NCI-H1105 treated with DMSO at 0.1 percent for 48 hours (cell line): ENCODE measurements at regions not wholly inside any gene's neighbourhood (a gene's known extent, or its start where the extent isn't known, plus 50 kb on each side); places are given as distances from the start of the nearest gene placed in this dataset.

Experiments
- DNase-seq: peaks from one replicate; lab custom pipeline; 2025; lab: John Stamatoyannopoulos, UW

DNA sequence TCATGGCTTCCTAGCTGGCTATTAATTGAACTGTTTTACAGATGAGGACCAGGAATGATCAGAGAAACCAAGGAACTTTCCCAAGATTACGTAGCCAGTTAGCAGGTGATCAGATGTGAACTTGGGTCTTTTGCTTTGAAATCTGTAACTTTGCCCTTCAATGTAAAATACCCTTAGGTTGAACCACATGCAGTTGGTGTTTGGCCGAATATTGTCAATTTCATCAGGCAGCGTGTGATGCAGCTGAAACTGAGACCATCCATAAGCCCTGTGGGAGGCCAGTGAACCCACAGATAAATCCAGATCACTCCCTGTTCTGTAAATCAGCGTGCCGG, 150.8 kb downstream of the ETS2 start:
- DNase-seq = no peak

- DNase-seq = no peak
Observed at GRCh38 chr21:38956007-38956406, 150.3 kb downstream of the ETS2 start.

GRCh38 chr21:38955495-38955894, 149.8 kb downstream of the ETS2 start:
- no peak for DNase-seq

DNA sequence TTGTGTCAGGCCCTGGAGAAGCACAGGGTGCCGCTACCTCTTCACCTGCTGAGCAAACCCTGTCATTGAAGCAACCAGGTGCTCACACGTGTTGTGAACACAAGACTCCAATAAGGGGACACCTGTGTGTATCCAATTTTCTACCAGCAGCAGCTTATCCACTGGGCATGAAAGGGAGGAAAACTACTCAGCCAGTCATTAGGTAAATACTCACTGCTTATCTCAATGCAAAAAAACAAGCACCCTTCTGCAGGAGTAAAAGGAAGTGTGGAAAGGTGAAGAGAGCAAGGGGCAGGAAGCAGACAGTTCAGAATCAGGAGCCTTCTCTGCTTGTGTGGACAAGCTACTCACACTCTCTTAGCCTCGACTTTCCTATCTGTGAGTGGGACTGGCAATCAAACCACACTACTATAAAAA, 148.9 kb downstream of the ETS2 start:
- DNase-seq = peak; percentile 66

DNA sequence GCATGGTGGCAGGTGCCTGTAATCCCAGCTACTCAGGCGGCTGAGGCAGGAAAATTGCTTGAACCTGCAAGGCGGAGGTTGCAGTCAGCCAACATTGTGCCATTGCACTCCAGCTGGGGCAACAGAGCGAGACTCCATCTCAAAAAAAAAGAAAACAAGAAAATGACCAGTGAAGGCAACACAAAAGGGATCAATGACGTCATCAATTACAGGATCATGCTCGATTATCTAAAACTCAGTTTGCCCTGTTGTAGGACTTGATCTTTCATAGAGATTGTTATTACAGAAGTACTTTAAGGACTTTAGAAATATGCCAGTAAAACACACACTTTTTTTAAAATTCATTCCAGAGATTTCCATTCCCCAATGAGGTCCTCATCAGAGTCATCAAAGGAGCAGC, 147.8 kb downstream of the ETS2 start:
- no peak for DNase-seq

DNA sequence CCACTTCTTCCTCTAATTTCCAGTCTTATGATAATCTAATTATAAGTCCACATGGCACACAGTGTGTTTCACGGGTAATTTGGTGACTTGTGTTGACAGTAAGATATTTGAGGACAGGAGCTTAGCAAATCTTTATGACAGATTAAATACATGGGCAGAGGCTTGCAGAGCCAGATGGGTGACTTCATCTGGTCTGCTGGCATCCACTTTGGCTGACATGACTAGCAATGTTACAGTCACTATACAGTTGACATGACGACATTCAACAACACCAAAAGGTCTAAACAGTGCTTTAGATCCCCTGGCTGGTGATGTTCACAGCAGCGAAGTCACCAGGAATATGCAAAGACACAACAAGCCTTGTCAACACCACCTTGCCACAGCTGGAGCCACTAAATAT, 147.2 kb downstream of the ETS2 start:
- no peak for DNase-seq

GRCh38 chr21:38951095-38951730, 145.5 kb downstream of the ETS2 start:
- no peak for DNase-seq

DNA sequence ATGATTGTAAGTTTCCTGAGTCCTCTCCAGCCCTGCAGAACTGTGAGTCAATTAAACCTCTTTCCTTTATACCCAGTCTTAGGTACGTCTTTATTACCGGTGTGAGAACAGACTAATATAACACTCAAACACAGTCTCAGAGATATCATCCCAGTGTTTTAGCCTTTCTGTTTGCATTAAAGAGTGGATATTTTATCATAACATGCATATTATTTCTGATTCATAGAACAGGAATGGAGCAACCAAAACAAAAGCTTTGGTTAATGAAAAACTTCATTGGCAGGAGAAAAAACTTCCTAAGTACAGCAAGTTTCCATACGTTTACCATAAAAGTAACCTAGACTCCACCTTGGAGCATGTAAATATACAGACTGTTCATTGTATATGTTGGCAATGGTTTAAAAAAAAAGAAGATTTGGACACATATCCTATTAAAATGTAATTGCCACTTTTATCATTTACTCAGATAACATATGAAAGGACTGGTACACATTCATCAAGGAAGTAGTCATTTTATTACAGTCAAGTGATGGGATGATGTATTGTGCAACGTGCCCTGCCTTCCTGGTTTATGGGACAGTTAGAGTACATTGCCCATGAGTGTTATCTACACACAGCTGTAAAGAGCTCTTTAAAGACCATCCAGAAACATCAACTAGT, 144.8 kb downstream of the ETS2 start:
- DNase-seq = no peak

DNA sequence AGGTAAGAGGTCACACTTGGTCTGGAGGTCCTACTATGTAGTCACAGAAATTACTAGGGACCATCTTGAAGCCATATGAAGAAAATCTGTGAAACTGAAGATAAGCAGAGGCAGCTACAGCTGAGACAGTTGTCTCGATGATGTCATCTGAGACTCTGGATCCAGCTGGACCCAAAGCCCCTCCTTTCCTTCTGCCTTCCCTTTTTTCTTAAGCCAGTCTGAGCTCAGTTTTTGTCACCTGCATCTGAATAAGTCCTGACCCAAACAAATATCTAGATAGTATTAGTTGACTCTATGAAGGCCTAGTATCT, 143.3 kb downstream of the ETS2 start:
- DNase-seq = no peak

- no peak for DNase-seq
Observed at GRCh38 chr21:38948377-38949069, 142.8 kb downstream of the ETS2 start.

DNA sequence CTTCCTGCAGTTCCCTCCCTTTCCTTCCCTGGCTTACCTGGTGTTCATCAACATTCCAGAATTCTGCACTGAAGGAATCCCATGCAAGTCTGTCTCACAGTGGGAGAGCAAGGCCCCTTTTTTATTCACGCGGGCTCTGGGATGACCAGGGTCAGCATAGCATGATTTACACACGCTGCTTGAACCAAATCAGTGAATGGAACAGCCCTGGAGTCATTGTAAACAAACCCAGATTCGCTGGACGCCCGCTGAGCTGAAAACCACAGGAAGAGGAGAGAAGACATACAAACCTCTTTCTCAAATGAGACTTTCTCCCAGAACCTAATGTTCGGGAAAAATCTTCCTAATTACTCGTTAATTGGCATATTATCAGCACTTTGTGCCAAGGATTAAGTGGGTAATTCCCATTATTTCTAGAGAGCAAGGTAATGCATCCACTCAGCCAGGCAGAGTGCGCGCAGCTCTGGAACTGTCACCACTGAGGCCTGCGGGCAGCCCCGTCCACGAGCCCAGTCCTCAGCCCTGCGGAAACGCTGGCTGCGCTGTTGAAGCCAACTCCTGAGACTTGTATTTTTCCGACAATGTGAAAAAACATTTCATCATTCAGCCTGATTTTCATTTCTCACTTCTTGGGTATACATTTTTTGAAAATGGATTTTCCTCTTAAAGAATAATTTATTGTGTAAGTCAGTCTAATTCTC, 140.0 kb downstream of the ETS2 start:
- peak; percentile 52 for DNase-seq

DNA sequence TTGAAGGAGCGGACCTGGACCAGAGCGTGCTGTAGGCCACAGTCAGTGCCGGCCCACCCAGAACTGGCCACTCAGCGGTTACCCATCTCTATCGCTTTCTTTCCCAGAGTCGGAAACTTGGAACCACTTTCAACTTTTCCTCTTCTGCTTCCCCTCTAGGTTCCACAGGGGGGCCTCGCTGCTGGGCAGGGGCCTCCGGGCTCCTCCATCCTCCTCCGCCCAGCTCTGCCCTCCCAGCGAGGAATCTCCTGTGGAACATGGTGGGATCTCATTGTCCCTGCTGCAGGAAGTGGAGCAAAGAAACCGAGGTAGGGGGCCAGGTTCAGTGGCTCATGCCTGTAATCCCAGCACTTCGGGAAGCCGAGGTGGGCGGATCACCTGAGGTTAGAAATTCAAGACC, 139.2 kb downstream of the ETS2 start:
- no peak for DNase-seq

DNA sequence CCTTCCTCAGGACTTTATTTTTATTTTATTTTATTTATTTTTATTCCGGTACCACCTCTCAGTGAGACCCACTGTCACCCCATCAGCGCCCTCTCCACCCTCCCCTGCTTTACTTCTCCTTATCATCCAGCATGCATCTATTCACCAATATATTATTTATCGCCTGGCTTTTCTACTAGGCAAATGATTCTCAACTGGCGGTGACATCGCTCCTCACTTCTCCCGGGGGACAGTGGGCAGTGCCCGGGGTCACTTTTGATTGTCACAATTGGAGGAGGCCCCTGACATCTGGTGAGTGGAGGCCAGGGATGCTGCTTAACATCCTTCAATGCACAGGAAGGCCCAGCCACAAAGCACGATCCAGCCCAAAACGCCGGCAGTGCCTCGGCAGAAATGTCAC, 138.7 kb downstream of the ETS2 start:
- no peak for DNase-seq

DNA sequence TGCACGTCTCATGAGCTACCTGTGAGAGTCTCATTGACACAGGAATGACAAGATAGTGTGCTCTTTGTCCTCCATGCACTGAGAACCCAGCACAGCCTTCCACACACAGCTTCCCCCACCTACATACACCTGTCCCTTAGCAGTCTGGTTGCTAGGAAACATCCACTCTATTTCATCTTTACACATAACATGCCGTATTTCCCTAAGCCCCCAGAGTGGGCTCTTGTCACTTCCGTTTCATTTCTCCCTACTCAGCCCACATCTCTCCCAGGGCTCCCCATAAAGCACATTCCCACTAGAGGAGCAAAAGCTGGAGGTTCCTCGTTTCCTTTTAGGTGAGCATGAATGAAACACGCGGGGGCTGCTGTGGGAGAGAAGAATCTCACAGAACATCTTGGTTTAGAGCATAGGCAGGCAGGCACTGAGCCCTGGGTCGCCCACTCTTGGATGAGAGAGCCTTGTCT, 137.1 kb downstream of the ETS2 start:
- no peak for DNase-seq

DNA sequence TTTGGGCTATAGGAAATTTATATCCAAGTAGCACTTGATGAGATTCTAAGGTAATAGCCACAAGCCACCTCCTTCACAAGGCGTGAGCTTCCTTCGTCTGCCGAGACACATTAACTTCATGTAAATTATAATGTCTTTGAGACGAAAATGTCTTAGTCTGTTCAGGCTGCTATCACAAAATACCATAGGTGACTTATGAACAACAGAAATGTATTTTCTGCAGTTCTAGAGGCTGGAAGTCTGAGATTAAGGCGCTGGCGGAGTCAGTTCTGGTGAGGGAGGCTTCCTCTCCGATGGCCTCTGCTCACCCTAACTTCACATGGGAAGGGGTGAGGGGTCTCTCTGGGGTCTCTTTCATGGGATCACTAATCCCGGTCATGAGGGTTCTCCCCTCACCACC, 133.0 kb downstream of the ETS2 start:
- DNase-seq = no peak

- peak; percentile 57 for DNase-seq
Observed at GRCh38 chr21:38938343-38938742, 132.6 kb downstream of the ETS2 start.

- no peak for DNase-seq
Observed at GRCh38 chr21:38937844-38938243, 132.1 kb downstream of the ETS2 start.

GRCh38 chr21:38937286-38937790, 131.6 kb downstream of the ETS2 start:
- DNase-seq = no peak

- DNase-seq = no peak
Observed at GRCh38 chr21:38936240-38936639, 130.5 kb downstream of the ETS2 start.

GRCh38 chr21:38933731-38934130, 128.0 kb downstream of the ETS2 start:
- no peak for DNase-seq

DNA sequence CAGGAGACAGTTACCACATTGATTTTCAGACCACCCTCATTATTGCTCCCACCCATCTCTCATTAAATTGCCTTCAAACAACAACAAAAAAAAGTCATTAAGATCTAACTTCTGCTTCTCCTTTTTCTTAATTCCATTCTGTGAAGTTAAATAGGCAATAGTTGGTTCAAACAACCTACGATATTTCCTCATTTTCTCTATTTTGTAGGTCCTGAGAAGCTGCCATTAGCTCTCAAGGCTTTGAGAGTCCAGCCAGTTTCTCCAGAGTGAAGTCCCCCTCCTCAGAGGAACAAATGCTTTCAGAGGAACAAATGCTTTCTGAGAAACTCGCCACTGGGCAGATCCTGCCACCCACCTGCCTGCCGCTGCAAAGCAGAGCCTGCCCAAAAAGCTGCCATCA, 125.6 kb downstream of the ETS2 start:
- DNase-seq = no peak

DNA sequence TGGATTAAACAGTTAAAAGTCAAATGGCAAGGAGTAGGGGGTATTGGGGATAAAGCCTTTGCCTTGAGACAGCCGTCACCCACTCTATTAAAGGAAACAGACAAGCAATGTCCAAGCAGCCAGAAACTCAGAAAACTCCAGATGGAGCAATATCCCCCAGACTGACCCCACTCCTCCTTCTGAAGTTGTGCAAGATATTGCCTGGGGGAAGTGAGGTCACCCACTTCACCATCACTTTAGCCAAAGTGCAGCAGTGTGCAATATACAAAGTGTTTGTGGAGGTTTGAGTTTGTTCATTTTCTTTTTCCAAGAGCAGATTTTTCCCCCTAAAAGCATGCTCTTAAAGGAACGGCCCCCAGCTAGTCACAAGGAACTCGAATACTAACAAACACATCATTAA, 125.1 kb downstream of the ETS2 start:
- DNase-seq = no peak

DNA sequence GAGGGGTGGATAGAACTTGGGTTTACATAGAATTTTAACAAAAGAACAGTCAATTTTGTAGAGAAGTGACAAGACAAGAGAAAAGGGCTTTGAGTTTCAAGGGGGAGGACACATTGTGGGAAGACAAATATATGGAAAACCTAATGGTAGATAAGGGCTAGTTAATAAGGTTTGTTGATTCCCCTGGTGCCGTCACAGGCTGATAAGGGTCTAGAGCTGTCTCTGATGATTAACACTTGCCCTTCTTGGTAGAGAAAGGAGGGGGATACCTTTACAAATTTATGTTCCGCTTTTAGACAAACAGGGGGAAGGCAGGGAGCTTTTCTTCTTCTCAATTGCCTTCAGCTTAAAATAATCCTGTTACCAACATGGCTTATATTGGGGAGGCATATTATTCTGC, 124.3 kb downstream of the ETS2 start:
- DNase-seq = no peak
